HCT116 (cell line): ENCODE measurements at regions not wholly inside any gene's neighbourhood (a gene's known extent, or its start where the extent isn't known, plus 50 kb on each side); places are given as distances from the start of the nearest gene placed in this dataset.

Source experiments
- ATAC-seq: fragments of 200-7000 bp; cut with Tn5 transposase; 2 replicates; pipeline ENCODE4 v1.9.1; 2020; ENCODE audit warnings: mild to moderate bottlenecking, moderate library complexity
- BruUV-seq: library from RNA; stranded (reverse); fragments of 400-500 nt; replicated peaks from 2 replicates; lab custom pipeline; 2021; lab: Mats Ljungman, UMichigan
- CTCF ChIA-PET: fragments of 300-600 bp; sonication (Branson Sonifier 250); formaldehyde crosslinking; loops from one replicate; lab custom pipeline; 2021; ENCODE audit warnings: antibody characterized with exemption; lab: Charles Lee
- POLR2A ChIA-PET: fragments of 300-600, 350-600 bp; sonication (Branson Sonifier 250); formaldehyde crosslinking; loops from one replicate; lab custom pipeline; 2021; ENCODE audit warnings: antibody characterized with exemption; lab: Charles Lee
- RAD21 ChIA-PET, 2 experiments: fragments of 300-600 bp; sonication (Branson Sonifier 250); formaldehyde crosslinking; loops; one replicate each; lab custom pipeline; 2023; ENCODE audit warnings: low total read pairs in 2 of 2; ENCODE audit not compliant: uncharacterized antibody in 2 of 2, unreplicated experiment in 2 of 2, low non-redundant PET in 1 of 2; lab: Charles Lee
- DNase-seq: peaks from one replicate; pipeline ENCODE4 v3.0.0-alpha.2; 2010; ENCODE audit warnings: low read depth, low spot score
- H2AFZ ChIP-seq: fragments of 200-600 bp; shearing (Covaris generic), sonication (generic); 2 replicates; pipeline ENCODE4 v1.6.1; 2017; ENCODE audit warnings: low read depth, mixed run types, mixed read lengths, antibody characterized with exemption, low read length; ENCODE audit not compliant: poor library complexity, severe bottlenecking
- H3K27ac ChIP-seq: 2 replicates; pipeline ENCODE4 v1.5.1; 2012; ENCODE audit warnings: low read depth, low read length
- H3K27me3 ChIP-seq: fragments of 200-600 bp; sonication (generic); 2 replicates; pipeline ENCODE4 v1.6.1; 2016; ENCODE audit warnings: mixed run types, low read length, mixed read lengths; ENCODE audit not compliant: insufficient read depth
- H3K36me3 ChIP-seq, 2 experiments: fragments of 200-500 bp in 1 of 2; fragments of 200-600 bp in 1 of 2; sonication (Bioruptor generic) in 1 of 2; sonication (generic) in 1 of 2; 2 replicates each; pipeline versions ENCODE4 v1.5.1 to v1.6.1; 2014 to 2016; ENCODE audit warnings: low read length in 2 of 2, inconsistent platforms in 1 of 2, mixed read lengths in 1 of 2, mixed run types in 1 of 2; ENCODE audit not compliant: insufficient read depth in 2 of 2, control insufficient read depth in 1 of 2
- H3K4me1 ChIP-seq, 2 experiments: fragments of 200-600 bp in 1 of 2; sonication (generic) in 1 of 2; 2 replicates each; pipeline versions ENCODE4 v1.5.1 to v1.6.1; 2012 to 2017; ENCODE audit warnings: low read length in 2 of 2, inconsistent platforms in 1 of 2, mild to moderate bottlenecking in 1 of 2, mixed read lengths in 1 of 2, mixed run types in 1 of 2, moderate library complexity in 1 of 2; ENCODE audit not compliant: insufficient read depth in 2 of 2, control insufficient read depth in 1 of 2
- H3K4me2 ChIP-seq: fragments of 200-600 bp; sonication (generic); 2 replicates; pipeline ENCODE4 v1.6.1; 2017; ENCODE audit warnings: mixed run types, low read length, mixed read lengths
- H3K4me3 ChIP-seq, 2 experiments: fragments of 200-600 bp in 1 of 2; sonication (generic) in 1 of 2; replicated peaks in 1 of 2; 2 replicates each; pipeline ENCODE4 v1.5.1; 2011 to 2016; ENCODE audit warnings: low read length in 2 of 2, control low read depth in 1 of 2, low read depth in 1 of 2, mild to moderate bottlenecking in 1 of 2, mixed read lengths in 1 of 2, mixed run types in 1 of 2
- H3K79me2 ChIP-seq: fragments of 200-600 bp; sonication (generic); 2 replicates; pipeline ENCODE4 v1.6.1; 2017; ENCODE audit warnings: mild to moderate bottlenecking, mixed run types, low read length, moderate library complexity, mixed read lengths; ENCODE audit not compliant: insufficient read depth
- H3K9ac ChIP-seq: fragments of 200-600 bp; sonication (generic); 2 replicates; pipeline ENCODE4 v1.6.1; 2016; ENCODE audit warnings: low read length, mixed read lengths
- H3K9me2 ChIP-seq: fragments of 200-600 bp; sonication (generic), shearing (Covaris generic); 2 replicates; pipeline ENCODE4 v1.6.1; 2017; ENCODE audit warnings: mixed run types, mild to moderate bottlenecking, moderate library complexity; ENCODE audit not compliant: insufficient read depth
- H3K9me3 ChIP-seq, 2 experiments: fragments of 200-500 bp in 1 of 2; fragments of 200-600 bp in 1 of 2; sonication (Bioruptor generic) in 1 of 2; sonication (generic) in 1 of 2; 2 replicates each; pipeline ENCODE4 v1.6.1; 2014 to 2017; ENCODE audit warnings: low read length in 2 of 2, mixed read lengths in 2 of 2, inconsistent platforms in 1 of 2, low read depth in 1 of 2, mild to moderate bottlenecking in 1 of 2, mixed run types in 1 of 2, moderate library complexity in 1 of 2; ENCODE audit not compliant: control insufficient read depth in 1 of 2, insufficient read depth in 1 of 2
- H4K20me1 ChIP-seq: fragments of 200-600 bp; sonication (generic), shearing (Covaris generic); 2 replicates; pipeline ENCODE4 v1.6.1; 2017; ENCODE audit warnings: mixed run types, mild to moderate bottlenecking, moderate library complexity; ENCODE audit not compliant: insufficient read depth
- ATF3 ChIP-seq: IDR thresholded peaks from 2 replicates; pipeline ENCODE4 v1.6.1; 2012
- EGR1 ChIP-seq: IDR thresholded peaks from 2 replicates; pipeline ENCODE4 v1.6.1; 2012; ENCODE audit warnings: low read depth
- ELF1 ChIP-seq: IDR thresholded peaks from 2 replicates; pipeline ENCODE4 v1.6.1; 2012; ENCODE audit warnings: low read depth, borderline replicate concordance
- EZH2 ChIP-seq: fragments of 200-600 bp; sonication (generic); IDR thresholded peaks from 2 replicates; pipeline ENCODE4 v1.6.1; 2017; ENCODE audit warnings: antibody characterized with exemption, mixed run types
- JUND ChIP-seq: IDR thresholded peaks from 2 replicates; pipeline ENCODE4 v1.6.1; 2012
- POLR2A ChIP-seq: IDR thresholded peaks from 2 replicates; pipeline ENCODE4 v1.7.0; 2011; ENCODE audit warnings: borderline replicate concordance; ENCODE audit not compliant: insufficient read depth, insufficient read length; ENCODE audit errors: extremely low read depth
- YY1 ChIP-seq: IDR thresholded peaks from 2 replicates; pipeline ENCODE4 v1.6.1; 2011; ENCODE audit warnings: low read length, low read depth, moderate library complexity, mild to moderate bottlenecking; ENCODE audit not compliant: insufficient replicate concordance; ENCODE audit errors: extremely low read depth
- ZBTB33 ChIP-seq: IDR thresholded peaks from 2 replicates; pipeline ENCODE4 v1.6.1; 2011; ENCODE audit warnings: mild to moderate bottlenecking, low read length, moderate library complexity; ENCODE audit not compliant: insufficient replicate concordance; ENCODE audit errors: extremely low read depth
- ZFX ChIP-seq: fragments of 450-650 bp; IDR thresholded peaks from 2 replicates; pipeline ENCODE4 v1.6.1; 2017
- ZNF274 ChIP-seq: fragments of 200-500 bp; sonication (Bioruptor generic); IDR thresholded peaks from 2 replicates; pipeline ENCODE4 v1.6.1; 2014; ENCODE audit warnings: mild to moderate bottlenecking, low read depth, low read length, inconsistent platforms
- intact Hi-C: fragments of 100-400 bp; cut with micrococcal nuclease; formaldehyde crosslinking; loops from 2 replicates; pipeline ENCODE4 v1.10.0; 2022

GRCh38 chr15:62920682-62921502 lies 121.7 kb upstream of the TPM1 start:
- Histone ChIP-seq H3K4me3 (no peak overlapping the region), H3K36me3 (no peaks in the 10 kb centered on the region), H3K4me2 (no peak overlapping the region), H3K9me3 (no peaks in the 10 kb centered on the region), H2AFZ (no peak overlapping the region), H3K4me1 (no peaks in the 10 kb centered on the region), H3K9ac (no peak overlapping the region), H3K9me2 (no peaks in the 10 kb centered on the region), H3K27ac (no peak overlapping the region), H3K27me3 (no peaks in the 10 kb centered on the region), H3K79me2 (no peaks in the 10 kb centered on the region), H4K20me1 (no peaks in the 10 kb centered on the region)
- ChIA-PET RAD21 (no interaction called here), POLR2A (no interaction called here), CTCF (no interaction called here)
- no peak for DNase-seq
- TF ChIP-seq ATF3: no peak
- no peak for TF ChIP-seq POLR2A
- no peak for TF ChIP-seq ZFX
- no peak for TF ChIP-seq ZBTB33
- TF ChIP-seq YY1: no peak
- no peak for TF ChIP-seq ELF1
- no peak for TF ChIP-seq JUND
- TF ChIP-seq ZNF274: no peak
- TF ChIP-seq EGR1: no peak
- TF ChIP-seq EZH2: no peak
- intact Hi-C loops: no loop called here
- ATAC-seq: no peak
- no TSS peak for BruUV-seq
